Ovary (tissue), 7 donors: ENCODE measurements at regions not wholly inside any gene's neighbourhood (a gene's known extent, or its start where the extent isn't known, plus 50 kb on each side); places are given as distances from the start of the nearest gene placed in this dataset.

ENCODE experiments used
- DNase-seq, 5 donors: peaks; one replicate each; pipeline ENCODE4 v3.0.0-alpha.2; 2019 to 2020
- H3K27ac ChIP-seq, 2 donors: fragments of 200-600 bp; one replicate each; pipeline versions ENCODE4 v1.5.1 to v1.8.0; 2019 to 2022
- H3K27me3 ChIP-seq: fragments of 200-600 bp; one replicate; pipeline ENCODE4 v1.8.0; 2022
- H3K36me3 ChIP-seq: fragments of 200-600 bp; sonication (generic); one replicate; pipeline ENCODE4 v1.5.1; 2019
- H3K4me1 ChIP-seq: one replicate; pipeline ENCODE4 v1.8.1; 2013; ENCODE audit warnings: mild to moderate bottlenecking, moderate library complexity; ENCODE audit not compliant: insufficient read depth
- H3K4me3 ChIP-seq: fragments of 200-600 bp; sonication (generic); one replicate; pipeline ENCODE4 v1.5.1; 2017
- H3K9me3 ChIP-seq, 2 donors: fragments of 200-600 bp in 1 of 2; sonication (generic) in 1 of 2; one replicate each; pipeline versions ENCODE4 v1.5.1 to v1.8.1; 2013 to 2019; ENCODE audit warnings: mild to moderate bottlenecking in 1 of 2, moderate library complexity in 1 of 2
- CTCF ChIP-seq, 3 donors: fragments of 450-650 bp in 2 of 3; fragments of 200-600 bp in 1 of 3; IDR thresholded peaks; one replicate each; pipeline versions ENCODE4 v1.5.1 to v1.8.0; 2016 to 2022; ENCODE audit warnings: antibody characterized with exemption in 3 of 3, mild to moderate bottlenecking in 1 of 3
- EP300 ChIP-seq: sonication (generic); formaldehyde crosslinking; IDR thresholded peaks from one replicate; pipeline ENCODE4 v1.6.1; 2017; ENCODE audit warnings: antibody characterized with exemption
- POLR2A ChIP-seq: fragments of 450-650 bp; IDR thresholded peaks from one replicate; pipeline ENCODE4 v1.6.1; 2017; ENCODE audit warnings: antibody characterized with exemption, mild to moderate bottlenecking, moderate library complexity
- WGBS, 3 donors: extraction: QIAGEN DNeasy Blood & Tissue Kit in 1 of 3; methylation state at CpG; one replicate each; pipeline versions ENCODE4 v1.1.5 to v1.1.7; 2013 to 2017; 5-methylcytosine and 5-hydroxymethylcytosine counted together
- intact Hi-C, 4 donors: fragments of 100-400 bp; cut with DNase I; formaldehyde crosslinking; loops; one replicate each; pipeline versions ENCODE4 v1.11.0 to v1.15.1; 2022 to 2023
- donor health status: DM: no; HTN: no; CAD: no; lungs with moderate emphysema.
- donor health status: DM: no; HTN: no; CAD: no.
- donor health status: Bipolar disorder and iron deficiency.
- donor health status: DM: no; HTN: no; CAD: no.
- donor health status: DM: yes; HTN: yes; CAD: no.

DNA sequence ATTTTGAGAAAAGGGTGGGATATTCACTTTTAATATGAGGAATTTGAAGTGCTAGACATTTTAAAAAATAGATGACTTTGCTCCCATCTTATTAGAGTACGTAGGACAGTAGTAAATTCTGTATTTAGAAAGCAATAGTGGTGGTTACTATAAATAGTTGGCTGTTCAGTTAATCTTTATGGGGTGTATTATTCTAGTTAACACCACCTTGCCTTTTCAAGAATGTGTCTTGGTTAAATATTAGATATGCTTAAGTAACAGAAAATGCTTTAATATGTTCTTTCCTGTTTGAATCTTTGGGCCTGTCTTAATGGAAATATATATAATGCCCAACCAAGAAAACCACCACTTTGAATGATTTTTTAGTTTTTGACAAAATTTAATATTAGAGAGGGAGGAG, 608.7 kb upstream of the FAM174A start:
- H3K4me3 ChIP-seq: no peak overlapping the region
- DNase-seq: no peak
- no peaks in the 10 kb centered on the region for H3K9me3 ChIP-seq
- WGBS, 3 donors: 48 to 65% (median 60%) methylated on average over 1 of the region's 1 CpG
- no peaks in the 10 kb centered on the region for H3K36me3 ChIP-seq
- H3K4me1 ChIP-seq: no peaks in the 10 kb centered on the region
- H3K27ac ChIP-seq: no peak overlapping the region
- intact Hi-C loops: no loop called here
- TF ChIP-seq CTCF (IDR thresholded peaks at IDR 0.05) (no peak), POLR2A (no peak), EP300 (no peak)
- no peaks in the 10 kb centered on the region for H3K27me3 ChIP-seq

DNA sequence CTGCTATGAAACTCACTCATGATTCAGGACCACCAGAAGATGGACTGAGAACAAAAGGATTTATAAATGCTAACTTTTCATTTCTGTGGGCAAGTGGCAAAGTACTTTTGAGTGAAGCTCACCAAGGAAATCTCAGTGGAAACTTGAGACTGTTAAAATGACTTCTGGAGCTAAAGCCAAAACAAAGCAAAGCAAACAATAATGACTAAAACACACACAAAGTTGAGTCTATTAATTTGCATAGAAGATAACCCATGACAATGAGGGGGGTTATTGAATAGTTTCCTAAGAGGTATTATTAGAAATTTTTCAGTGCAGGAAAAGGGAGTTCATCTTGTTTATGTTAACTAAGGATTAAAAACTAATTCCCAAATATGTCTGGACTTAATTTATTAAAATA, 612.8 kb upstream of the FAM174A start:
- no peak for DNase-seq
- intact Hi-C loops: loop anchor here in 1 of 4 donors (5.0 kb wide), 1 partner anchor 1740 kb away; no protein-coding TSS in a partner anchor
- no peaks in the 10 kb centered on the region for H3K27me3 ChIP-seq
- H3K36me3 ChIP-seq: no peaks in the 10 kb centered on the region
- no peaks in the 10 kb centered on the region for H3K4me1 ChIP-seq
- no peak for TF ChIP-seq POLR2A
- no peak for TF ChIP-seq CTCF (IDR thresholded peaks at IDR 0.05)
- no peak for TF ChIP-seq EP300
- no peak overlapping the region for H3K4me3 ChIP-seq
- H3K27ac ChIP-seq: no peak overlapping the region
- no peaks in the 10 kb centered on the region for H3K9me3 ChIP-seq

GRCh38 chr5:99911971-99912370, 623.2 kb upstream of the FAM174A start:
- H3K27me3 ChIP-seq: no peaks in the 10 kb centered on the region
- 50 to 61% (median 57%) methylated on average over 1 of the region's 1 CpG for WGBS, 3 donors
- intact Hi-C loops: no loop called here
- DNase-seq: no peak
- no peak overlapping the region for H3K4me3 ChIP-seq
- no peaks in the 10 kb centered on the region for H3K9me3 ChIP-seq
- H3K4me1 ChIP-seq: no peaks in the 10 kb centered on the region
- no peak overlapping the region for H3K27ac ChIP-seq
- TF ChIP-seq POLR2A (no peak), EP300 (no peak)
- H3K36me3 ChIP-seq: no peaks in the 10 kb centered on the region

DNA sequence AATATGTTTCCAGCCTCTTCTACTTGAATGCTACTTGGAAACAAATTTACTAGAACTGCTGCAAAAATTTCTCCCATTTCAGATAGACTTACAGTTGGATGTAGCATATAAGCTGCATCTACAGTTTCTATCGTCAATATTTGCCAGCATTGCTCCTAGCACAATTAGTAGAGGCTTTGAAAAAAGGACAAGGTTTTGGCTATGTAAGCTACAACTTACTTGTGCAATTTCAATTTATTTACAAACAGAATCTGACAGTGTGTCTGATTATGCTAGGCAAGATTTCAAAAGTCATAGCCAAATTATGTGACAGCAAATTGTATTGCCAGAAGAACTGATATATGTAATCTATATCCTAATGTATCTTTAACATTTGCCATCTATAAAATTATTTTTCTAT, 628.4 kb upstream of the FAM174A start:
- intact Hi-C loops: no loop called here
- DNase-seq: no peak
- Histone ChIP-seq H3K4me1 (no peaks in the 10 kb centered on the region), H3K4me3 (no peak overlapping the region), H3K27ac (no peak overlapping the region), H3K9me3 (no peaks in the 10 kb centered on the region), H3K36me3 (no peaks in the 10 kb centered on the region), H3K27me3 (no peaks in the 10 kb centered on the region)
- no peak for TF ChIP-seq EP300
- TF ChIP-seq CTCF (IDR thresholded peaks at IDR 0.05): no peak
- no peak for TF ChIP-seq POLR2A
- WGBS, 3 donors: 77 to 85% (median 79%) methylated on average over 1 of the region's 1 CpG

DNA sequence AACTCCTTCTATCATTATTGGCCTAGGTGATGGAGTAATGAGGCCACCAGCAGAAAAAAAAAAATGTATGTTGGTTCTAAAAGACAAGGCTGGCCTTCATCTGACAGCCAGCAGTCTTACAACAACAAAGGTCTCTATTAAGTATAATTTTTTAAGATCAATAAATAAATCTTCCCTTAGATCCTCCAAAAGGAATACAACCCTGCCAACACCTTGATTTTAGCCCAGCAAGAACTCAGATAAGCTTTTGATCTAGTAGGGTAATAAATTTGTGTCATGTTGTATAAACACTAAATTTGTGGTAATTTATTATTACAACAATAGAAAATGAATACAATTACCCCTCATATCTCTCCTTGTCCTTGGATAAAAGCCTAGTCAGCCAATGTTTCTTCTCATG, 633.2 kb upstream of the FAM174A start:
- intact Hi-C loops: no loop called here
- H3K4me1 ChIP-seq: no peaks in the 10 kb centered on the region
- H3K36me3 ChIP-seq: no peaks in the 10 kb centered on the region
- no peaks in the 10 kb centered on the region for H3K9me3 ChIP-seq
- DNase-seq: no peak
- TF ChIP-seq CTCF (IDR thresholded peaks at IDR 0.05) (no peak), EP300 (no peak), POLR2A (no peak)
- H3K27ac ChIP-seq: no peak overlapping the region
- no peaks in the 10 kb centered on the region for H3K27me3 ChIP-seq
- H3K4me3 ChIP-seq: no peak overlapping the region
